ENCODE measurements at regions not wholly inside any gene's neighbourhood (a gene's known extent, or its start where the extent isn't known, plus 50 kb on each side); places are given as distances from the start of the nearest gene placed in this dataset.

DNA sequence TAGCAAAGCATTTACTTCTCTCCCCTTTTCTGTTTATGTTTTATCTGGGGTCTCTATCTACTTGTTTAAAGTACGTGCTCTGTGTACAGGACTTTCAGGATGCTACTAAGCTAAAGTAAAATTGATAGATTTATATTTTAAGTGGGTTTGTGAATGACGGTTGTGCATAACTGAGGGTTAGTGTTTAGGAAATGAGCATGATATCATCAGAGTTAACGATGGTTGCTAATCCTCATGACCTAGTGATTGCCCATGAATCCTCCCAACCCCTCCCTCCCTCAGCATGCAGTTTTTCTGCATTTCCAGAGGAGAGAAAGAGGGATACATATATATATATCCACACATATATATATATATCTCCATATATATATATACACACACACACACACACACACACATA is 957.2 kb downstream of the TUSC7 start:
- Mint-ChIP-seq H3K9me3 (ENCODE audit: low read depth, unreplicated experiment) (no peaks in the 10 kb centered on the region), H3K4me1 (ENCODE audit: low read depth, unreplicated experiment) (no peaks in the 10 kb centered on the region), H3K4me3 (ENCODE audit: low read depth, unreplicated experiment) (no peak overlapping the region), H3K36me3 (ENCODE audit: insufficient read depth, unreplicated experiment) (no peaks in the 10 kb centered on the region), H3K27me3 (ENCODE audit: unreplicated experiment) (peaks cover 15% of the 10 kb centered on the region), H3K27ac (ENCODE audit: unreplicated experiment) (no peak overlapping the region)
- DNase-seq: no peak
- TF ChIP-seq, protein P1, sequence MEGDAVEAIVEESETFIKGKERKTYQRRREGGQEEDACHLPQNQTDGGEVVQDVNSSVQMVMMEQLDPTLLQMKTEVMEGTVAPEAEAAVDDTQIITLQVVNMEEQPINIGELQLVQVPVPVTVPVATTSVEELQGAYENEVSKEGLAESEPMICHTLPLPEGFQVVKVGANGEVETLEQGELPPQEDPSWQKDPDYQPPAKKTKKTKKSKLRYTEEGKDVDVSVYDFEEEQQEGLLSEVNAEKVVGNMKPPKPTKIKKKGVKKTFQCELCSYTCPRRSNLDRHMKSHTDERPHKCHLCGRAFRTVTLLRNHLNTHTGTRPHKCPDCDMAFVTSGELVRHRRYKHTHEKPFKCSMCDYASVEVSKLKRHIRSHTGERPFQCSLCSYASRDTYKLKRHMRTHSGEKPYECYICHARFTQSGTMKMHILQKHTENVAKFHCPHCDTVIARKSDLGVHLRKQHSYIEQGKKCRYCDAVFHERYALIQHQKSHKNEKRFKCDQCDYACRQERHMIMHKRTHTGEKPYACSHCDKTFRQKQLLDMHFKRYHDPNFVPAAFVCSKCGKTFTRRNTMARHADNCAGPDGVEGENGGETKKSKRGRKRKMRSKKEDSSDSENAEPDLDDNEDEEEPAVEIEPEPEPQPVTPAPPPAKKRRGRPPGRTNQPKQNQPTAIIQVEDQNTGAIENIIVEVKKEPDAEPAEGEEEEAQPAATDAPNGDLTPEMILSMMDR (IDR thresholded peaks at IDR 0.05; ENCODE audit: unreplicated experiment): no peak
- intact Hi-C loops (cut with micrococcal nuclease; ENCODE audit: unreplicated experiment): no loop called here
- CTCF ChIA-PET: no interaction called here
- no TSS peak for BruUV-seq (replicated peaks)

DNA sequence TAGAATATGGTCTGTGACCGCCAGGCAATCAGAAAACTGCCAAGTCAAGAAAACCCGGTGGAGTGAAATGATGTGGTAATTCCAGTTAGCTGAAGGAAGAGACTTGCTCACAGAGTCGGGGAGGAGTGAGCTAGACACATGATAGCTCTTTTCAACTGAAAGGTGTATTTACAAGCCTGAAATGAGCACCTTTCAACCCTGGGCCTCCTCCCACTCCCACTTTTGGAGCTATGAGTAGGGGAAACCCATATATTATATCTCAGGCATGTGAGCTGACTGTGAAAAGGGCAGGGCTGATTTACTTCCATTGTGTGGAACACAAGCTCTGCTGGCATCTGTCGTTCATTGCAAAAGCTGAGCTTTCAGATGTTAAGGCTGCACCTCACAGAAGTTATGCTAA is 960.2 kb downstream of the TUSC7 start:
- intact Hi-C loops (cut with micrococcal nuclease; ENCODE audit: unreplicated experiment): no loop called here

DNA sequence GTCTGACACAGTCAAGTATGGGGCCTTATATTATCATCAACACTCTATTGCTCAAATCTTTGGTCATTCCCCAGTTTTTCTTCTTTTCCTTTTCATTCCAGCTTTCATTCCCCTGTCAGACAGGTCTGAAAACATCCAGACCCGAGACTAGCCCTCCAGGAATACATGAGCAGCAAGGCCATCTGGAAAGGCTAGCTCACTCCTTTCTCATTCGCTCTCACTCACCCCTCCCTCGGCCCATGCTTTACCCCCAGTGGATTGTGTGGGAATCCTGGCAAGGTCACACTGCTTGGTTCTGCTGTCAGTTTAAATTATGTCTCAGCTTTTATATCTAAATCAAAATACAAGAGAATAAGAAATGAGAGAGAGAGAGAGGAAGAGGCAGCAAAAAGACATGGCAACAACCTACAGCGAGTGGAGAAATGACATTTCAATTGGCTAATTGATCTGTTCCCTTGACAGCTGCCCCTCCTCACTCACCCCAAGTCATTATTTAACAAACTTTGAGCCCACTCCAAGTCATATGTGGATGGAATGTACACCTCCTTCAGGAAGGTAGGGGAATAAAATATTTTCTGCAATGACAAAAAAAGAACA is 962.2 kb downstream of the TUSC7 start:
- TF ChIP-seq, protein P1 (IDR thresholded peaks at IDR 0.05; ENCODE audit: unreplicated experiment): no peak
- H3K27me3 Mint-ChIP-seq (ENCODE audit: unreplicated experiment): peaks cover 23% of the 10 kb centered on the region
- H3K4me1 Mint-ChIP-seq (ENCODE audit: low read depth, unreplicated experiment): no peaks in the 10 kb centered on the region
- CTCF ChIA-PET: no interaction called here
- no peak for DNase-seq
- no peaks in the 10 kb centered on the region for H3K36me3 Mint-ChIP-seq (ENCODE audit: insufficient read depth, unreplicated experiment)
- no peak overlapping the region for H3K27ac Mint-ChIP-seq (ENCODE audit: unreplicated experiment)
- BruUV-seq (replicated peaks): no TSS peak
- intact Hi-C loops (cut with micrococcal nuclease; ENCODE audit: unreplicated experiment): no loop called here
- no peaks in the 10 kb centered on the region for H3K9me3 Mint-ChIP-seq (ENCODE audit: low read depth, unreplicated experiment)
- no peak overlapping the region for H3K4me3 Mint-ChIP-seq (ENCODE audit: low read depth, unreplicated experiment)

More for the DNA sequence above, 960.2 kb downstream of the TUSC7 start:
- CTCF ChIA-PET: no interaction called here
- no peaks in the 10 kb centered on the region for H3K36me3 Mint-ChIP-seq (ENCODE audit: insufficient read depth, unreplicated experiment)
- TF ChIP-seq, protein P1 (IDR thresholded peaks at IDR 0.05; ENCODE audit: unreplicated experiment): no peak
- H3K27me3 Mint-ChIP-seq (ENCODE audit: unreplicated experiment): peaks cover 15% of the 10 kb centered on the region
- no peak overlapping the region for H3K4me3 Mint-ChIP-seq (ENCODE audit: low read depth, unreplicated experiment)
- DNase-seq: no peak
- no peak overlapping the region for H3K27ac Mint-ChIP-seq (ENCODE audit: unreplicated experiment)
- H3K9me3 Mint-ChIP-seq (ENCODE audit: low read depth, unreplicated experiment): no peaks in the 10 kb centered on the region
- no peaks in the 10 kb centered on the region for H3K4me1 Mint-ChIP-seq (ENCODE audit: low read depth, unreplicated experiment)
- no TSS peak for BruUV-seq (replicated peaks)

DNA sequence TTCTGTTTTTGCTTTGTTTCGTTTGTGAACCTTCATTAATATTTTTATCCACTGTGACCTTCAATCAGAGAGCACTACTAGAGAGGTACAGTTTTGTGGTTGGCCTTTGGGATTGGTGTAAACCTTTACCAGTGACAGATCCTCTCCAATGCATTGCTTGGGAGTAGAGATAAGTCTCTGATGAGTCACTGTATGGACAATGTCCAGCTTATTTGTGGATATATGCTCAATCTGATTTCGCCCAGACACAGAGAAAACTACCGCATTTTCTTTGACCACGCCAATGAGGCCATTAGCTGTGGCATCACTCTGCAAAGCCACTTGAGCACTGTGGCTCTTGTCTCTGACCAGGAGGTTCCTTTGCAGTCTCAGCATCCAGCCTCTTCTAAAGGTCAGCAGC is 964.7 kb downstream of the TUSC7 start:
- no peak overlapping the region for H3K4me3 Mint-ChIP-seq (ENCODE audit: low read depth, unreplicated experiment)
- TF ChIP-seq, protein P1 (IDR thresholded peaks at IDR 0.05; ENCODE audit: unreplicated experiment): no peak
- CTCF ChIA-PET: no interaction called here

More for the DNA sequence above, 964.7 kb downstream of the TUSC7 start:
- no peaks in the 10 kb centered on the region for H3K9me3 Mint-ChIP-seq (ENCODE audit: low read depth, unreplicated experiment)
- no peak for DNase-seq
- intact Hi-C loops (cut with micrococcal nuclease; ENCODE audit: unreplicated experiment): no loop called here
- no TSS peak for BruUV-seq (replicated peaks)
- H3K27me3 Mint-ChIP-seq (ENCODE audit: unreplicated experiment): peaks cover 23% of the 10 kb centered on the region
- no peaks in the 10 kb centered on the region for H3K4me1 Mint-ChIP-seq (ENCODE audit: low read depth, unreplicated experiment)
- H3K36me3 Mint-ChIP-seq (ENCODE audit: insufficient read depth, unreplicated experiment): no peaks in the 10 kb centered on the region
- no peak overlapping the region for H3K27ac Mint-ChIP-seq (ENCODE audit: unreplicated experiment)
